ENCODE measurements at regions not wholly inside any gene's neighbourhood (a gene's known extent, or its start where the extent isn't known, plus 50 kb on each side); places are given as distances from the start of the nearest gene placed in this dataset.

DNA sequence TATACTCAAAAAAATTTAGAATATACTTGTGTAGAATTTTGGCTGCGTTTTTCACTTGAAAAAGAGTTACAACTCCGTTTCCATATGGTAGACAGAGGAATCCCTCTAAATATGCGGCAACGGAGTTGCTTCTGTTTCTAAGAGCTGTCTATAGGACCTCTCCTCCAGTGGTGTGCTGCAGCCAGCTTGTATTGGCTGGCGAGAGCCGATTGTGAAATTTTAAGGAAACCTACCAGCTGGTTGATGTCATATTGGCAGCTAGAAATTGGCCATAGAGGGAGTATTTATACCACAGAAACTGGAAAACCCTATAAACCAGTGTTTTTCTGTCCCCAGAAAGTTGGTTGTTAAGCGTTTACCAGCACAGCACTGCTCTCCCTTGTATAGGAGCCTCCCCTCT lies 655.8 kb upstream of the EEF2KMT start:
- TF ChIP-seq, protein P1, sequence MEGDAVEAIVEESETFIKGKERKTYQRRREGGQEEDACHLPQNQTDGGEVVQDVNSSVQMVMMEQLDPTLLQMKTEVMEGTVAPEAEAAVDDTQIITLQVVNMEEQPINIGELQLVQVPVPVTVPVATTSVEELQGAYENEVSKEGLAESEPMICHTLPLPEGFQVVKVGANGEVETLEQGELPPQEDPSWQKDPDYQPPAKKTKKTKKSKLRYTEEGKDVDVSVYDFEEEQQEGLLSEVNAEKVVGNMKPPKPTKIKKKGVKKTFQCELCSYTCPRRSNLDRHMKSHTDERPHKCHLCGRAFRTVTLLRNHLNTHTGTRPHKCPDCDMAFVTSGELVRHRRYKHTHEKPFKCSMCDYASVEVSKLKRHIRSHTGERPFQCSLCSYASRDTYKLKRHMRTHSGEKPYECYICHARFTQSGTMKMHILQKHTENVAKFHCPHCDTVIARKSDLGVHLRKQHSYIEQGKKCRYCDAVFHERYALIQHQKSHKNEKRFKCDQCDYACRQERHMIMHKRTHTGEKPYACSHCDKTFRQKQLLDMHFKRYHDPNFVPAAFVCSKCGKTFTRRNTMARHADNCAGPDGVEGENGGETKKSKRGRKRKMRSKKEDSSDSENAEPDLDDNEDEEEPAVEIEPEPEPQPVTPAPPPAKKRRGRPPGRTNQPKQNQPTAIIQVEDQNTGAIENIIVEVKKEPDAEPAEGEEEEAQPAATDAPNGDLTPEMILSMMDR (IDR thresholded peaks at IDR 0.05) = no peak
- no peak for TF ChIP-seq POLR2AphosphoS5 (IDR thresholded peaks at IDR 0.05)
- TF ChIP-seq EP300 (IDR thresholded peaks at IDR 0.05; ENCODE audit: low read depth) = no peak
- TF ChIP-seq POLR2A (IDR thresholded peaks at IDR 0.05) = no peak

Data from transverse colon (tissue), 4 donors.